ENCODE measurements at regions not wholly inside any gene's neighbourhood (a gene's known extent, or its start where the extent isn't known, plus 50 kb on each side); places are given as distances from the start of the nearest gene placed in this dataset.
"Not testable (repeated sequence)": the region's sequence is repeated elsewhere in the genome, so short reads cannot be mapped to it uniquely, and the experiment has no call there.

DNA sequence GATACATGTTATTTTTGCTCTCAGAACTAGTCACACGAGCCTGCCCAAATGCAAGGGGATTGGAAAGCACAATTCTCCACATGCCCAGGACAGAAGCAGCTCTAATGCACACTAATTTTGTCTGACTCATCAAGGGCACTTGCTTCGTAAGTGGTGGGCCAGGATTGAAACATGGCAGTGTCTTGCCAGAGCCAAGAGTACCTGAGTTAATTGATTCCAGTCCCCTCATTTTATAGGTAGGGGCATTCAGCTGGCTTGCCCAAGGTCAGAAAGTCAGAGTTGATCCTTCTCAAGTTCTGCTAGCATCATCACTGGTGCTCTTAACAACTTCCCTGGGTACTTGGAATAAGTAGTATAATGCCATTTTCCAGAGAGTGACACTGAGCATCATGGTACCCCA is 356.1 kb downstream of the ZNF326 start:
- H3K4me1 Mint-ChIP-seq: no peaks in the 10 kb centered on the region
- peaks cover 5% of the 10 kb centered on the region for H3K9me3 Mint-ChIP-seq
- no peak for ATAC-seq (replicated peaks)
- H3K4me3 Mint-ChIP-seq: no peak overlapping the region
- no peaks in the 10 kb centered on the region for H3K36me3 Mint-ChIP-seq (ENCODE audit: low read depth)
- H3K27ac Mint-ChIP-seq: no peak overlapping the region
- H3K27me3 Mint-ChIP-seq: peaks cover 3% of the 10 kb centered on the region

DNA sequence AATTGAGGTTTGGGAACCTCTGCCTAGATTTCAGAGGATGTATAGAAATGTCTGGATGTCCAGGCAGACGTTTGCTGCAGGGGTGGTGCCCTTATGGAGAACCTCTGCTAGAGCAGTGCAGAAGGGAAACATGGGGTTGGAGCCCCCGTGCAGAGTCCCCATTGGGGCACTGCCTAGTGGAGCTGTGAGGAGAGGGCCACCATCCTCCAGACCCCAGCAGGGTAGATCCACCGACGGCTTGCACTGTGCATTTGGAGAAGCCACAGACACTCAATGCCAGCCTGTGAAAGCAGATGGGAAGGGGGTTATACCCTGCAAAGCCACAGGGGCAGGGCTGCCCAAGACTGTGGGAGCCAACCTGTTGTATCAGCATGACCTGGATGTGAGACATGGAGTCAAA is 354.6 kb downstream of the ZNF326 start:
- no peak overlapping the region for H3K4me3 Mint-ChIP-seq
- no peaks in the 10 kb centered on the region for H3K36me3 Mint-ChIP-seq (ENCODE audit: low read depth)
- ATAC-seq (replicated peaks): no peak
- H3K27ac Mint-ChIP-seq: no peak overlapping the region
- no peaks in the 10 kb centered on the region for H3K4me1 Mint-ChIP-seq
- H3K27me3 Mint-ChIP-seq: peaks cover 3% of the 10 kb centered on the region
- peaks cover 5% of the 10 kb centered on the region for H3K9me3 Mint-ChIP-seq

DNA sequence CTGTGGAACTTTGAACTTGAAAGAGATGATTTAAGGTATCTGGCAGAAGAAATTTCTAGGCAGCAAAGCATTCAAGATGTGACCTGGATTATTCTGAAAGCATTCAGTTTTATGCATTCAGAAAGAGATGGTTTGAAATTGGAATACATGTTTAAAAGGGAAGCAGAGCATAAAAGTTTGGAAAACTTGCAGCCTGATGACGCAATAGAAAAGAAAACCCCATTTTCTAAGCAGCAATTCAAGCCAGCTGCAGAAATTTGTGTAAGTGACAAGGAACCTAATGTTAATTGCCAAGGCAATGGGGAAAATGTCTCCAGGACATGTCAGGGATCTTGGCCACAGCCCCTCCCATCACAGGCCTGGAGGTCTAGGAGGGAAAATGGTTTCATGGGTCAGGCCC is 354.0 kb downstream of the ZNF326 start:
- H3K27ac Mint-ChIP-seq: no peak overlapping the region
- H3K4me3 Mint-ChIP-seq: no peak overlapping the region
- H3K4me1 Mint-ChIP-seq: no peaks in the 10 kb centered on the region
- no peak for ATAC-seq (replicated peaks)
- no peaks in the 10 kb centered on the region for H3K36me3 Mint-ChIP-seq (ENCODE audit: low read depth)
- H3K27me3 Mint-ChIP-seq: peaks cover 3% of the 10 kb centered on the region
- peaks cover 5% of the 10 kb centered on the region for H3K9me3 Mint-ChIP-seq

DNA sequence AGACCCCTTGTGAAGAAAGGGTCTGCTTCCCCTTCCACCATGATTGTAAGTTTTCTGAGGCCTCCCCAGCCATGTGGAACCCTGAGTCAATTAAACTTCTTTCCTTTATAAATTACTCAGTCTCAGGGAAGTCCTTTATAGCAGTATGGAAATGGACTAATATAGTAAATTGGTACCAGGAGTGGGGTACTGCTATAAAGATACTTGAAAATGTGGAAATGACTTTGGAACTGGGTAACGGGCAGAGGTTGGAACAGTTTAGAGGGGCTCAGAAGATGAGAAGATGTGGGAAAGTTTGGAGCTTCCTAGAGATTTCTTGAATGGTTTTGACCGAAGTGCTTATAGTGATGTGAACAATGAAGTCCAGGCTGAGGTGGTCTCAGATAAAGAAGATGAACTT is 353.5 kb downstream of the ZNF326 start:
- H3K27ac Mint-ChIP-seq; ATAC-seq (replicated peaks); H3K36me3 Mint-ChIP-seq (ENCODE audit: low read depth); H3K9me3 Mint-ChIP-seq; H3K4me3 Mint-ChIP-seq; H3K27me3 Mint-ChIP-seq; H3K4me1 Mint-ChIP-seq: not testable (repeated sequence)

DNA sequence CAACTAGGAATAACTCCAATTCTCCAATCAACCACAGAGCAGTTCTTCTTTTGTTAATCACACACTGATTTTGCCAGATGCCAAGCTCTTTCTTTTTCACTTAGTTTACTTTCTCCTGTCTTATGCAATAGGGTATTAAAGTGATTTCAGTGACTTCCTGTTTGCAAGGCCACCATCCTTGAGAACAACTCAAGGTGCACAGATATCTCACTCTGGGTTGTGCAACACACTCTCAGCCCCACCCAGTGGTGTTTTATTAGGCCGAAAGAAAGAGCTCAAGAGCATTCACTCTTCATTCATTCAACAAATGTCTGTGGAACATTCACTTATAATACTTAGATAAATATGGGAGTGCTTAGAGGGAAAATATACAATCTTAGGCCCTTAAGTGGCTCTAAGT is 352.5 kb downstream of the ZNF326 start:
- Mint-ChIP-seq H3K9me3 (peaks cover 5% of the 10 kb centered on the region), H3K4me1 (no peaks in the 10 kb centered on the region), H3K27me3 (no peaks in the 10 kb centered on the region), H3K4me3 (no peak overlapping the region), H3K27ac (no peak overlapping the region), H3K36me3 (ENCODE audit: low read depth) (no peaks in the 10 kb centered on the region)
- no peak for ATAC-seq (replicated peaks)

DNA sequence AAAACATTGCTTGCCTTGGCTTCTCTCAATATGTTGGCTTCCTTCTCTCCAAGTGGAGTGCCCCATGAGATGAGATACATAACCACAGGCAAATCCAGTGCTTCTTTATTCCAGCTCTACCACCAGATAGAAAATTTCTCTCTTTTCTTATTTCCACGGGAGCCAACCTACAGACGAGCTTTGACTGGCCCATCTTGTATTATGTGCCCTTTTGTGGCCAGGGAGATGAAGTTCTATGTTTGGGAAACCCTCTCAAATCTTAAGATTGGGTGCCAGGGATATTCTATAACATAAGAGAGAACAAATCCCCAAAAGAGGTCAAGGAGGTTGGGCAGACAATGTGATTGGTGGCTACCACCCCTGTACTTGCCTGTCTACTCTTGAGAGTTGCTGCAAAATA is 351.8 kb downstream of the ZNF326 start:
- Mint-ChIP-seq H3K4me3 (no peak overlapping the region), H3K36me3 (ENCODE audit: low read depth) (no peaks in the 10 kb centered on the region), H3K9me3 (peaks cover 5% of the 10 kb centered on the region), H3K27ac (no peak overlapping the region), H3K4me1 (no peaks in the 10 kb centered on the region), H3K27me3 (no peaks in the 10 kb centered on the region)
- no peak for ATAC-seq (replicated peaks)

DNA sequence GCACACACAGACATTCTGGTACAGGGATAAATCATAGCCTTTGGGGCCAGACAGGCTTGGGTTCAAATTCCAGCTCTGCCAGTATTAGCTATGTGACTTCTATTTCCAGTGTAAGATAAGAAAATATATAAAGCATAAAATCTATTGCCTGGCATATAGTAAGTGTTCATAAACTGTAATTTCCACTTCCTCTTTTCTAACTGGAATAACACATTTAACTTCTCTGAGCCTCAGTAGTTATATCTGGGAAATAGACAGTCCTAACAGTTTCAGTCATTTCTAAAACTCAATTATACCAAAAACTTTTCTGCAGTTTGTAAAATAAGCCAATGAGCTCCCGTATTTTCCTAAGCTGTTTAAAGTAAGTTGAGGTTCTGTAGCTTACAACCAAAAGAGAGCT is 351.4 kb downstream of the ZNF326 start:
- Mint-ChIP-seq H3K4me3 (no peak overlapping the region), H3K36me3 (ENCODE audit: low read depth) (no peaks in the 10 kb centered on the region), H3K27me3 (no peaks in the 10 kb centered on the region), H3K4me1 (no peaks in the 10 kb centered on the region), H3K27ac (no peak overlapping the region), H3K9me3 (peaks cover 5% of the 10 kb centered on the region)
- no peak for ATAC-seq (replicated peaks)

DNA sequence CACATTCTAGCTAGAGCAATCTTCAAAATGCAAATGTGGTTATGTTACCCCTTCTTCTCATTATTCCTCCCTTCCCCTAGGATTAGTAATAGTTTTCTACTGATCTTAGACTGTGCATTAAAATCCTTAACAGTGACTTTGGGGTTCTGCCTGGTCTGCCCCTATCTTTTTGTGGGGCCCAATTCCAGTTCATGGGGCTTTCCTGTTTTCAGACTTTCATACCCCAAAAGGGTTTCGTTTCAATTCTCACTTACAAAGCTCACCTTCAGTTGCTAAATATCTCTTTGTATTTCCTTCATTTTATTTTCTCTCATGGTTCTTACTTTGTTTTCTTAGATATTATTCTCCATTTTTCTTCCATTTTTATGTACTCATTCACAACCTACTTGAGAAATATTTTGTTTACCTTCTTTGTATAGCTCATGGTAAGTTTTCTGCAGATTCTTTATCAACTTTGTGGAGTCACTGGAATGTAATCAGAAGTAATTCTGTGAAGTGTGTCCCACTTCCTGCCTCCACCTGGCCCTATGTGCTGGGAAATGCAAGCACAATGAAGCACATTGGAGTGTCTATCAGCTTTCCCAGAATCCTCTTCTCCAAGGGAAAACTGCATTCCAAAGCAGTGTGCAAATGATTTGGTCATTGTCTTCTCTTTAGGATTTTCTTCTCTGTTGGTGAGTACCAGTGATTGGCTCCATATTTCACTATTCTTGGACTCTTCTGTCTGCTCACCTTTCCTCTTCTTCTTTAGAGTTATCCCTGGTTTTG is 350.2 kb downstream of the ZNF326 start:
- Mint-ChIP-seq H3K9me3 (peaks cover 5% of the 10 kb centered on the region), H3K4me3 (no peak overlapping the region), H3K27ac (no peak overlapping the region), H3K27me3 (no peaks in the 10 kb centered on the region), H3K4me1 (peaks cover 5% of the 10 kb centered on the region), H3K36me3 (ENCODE audit: low read depth) (no peaks in the 10 kb centered on the region)
- no peak for ATAC-seq (replicated peaks)

DNA sequence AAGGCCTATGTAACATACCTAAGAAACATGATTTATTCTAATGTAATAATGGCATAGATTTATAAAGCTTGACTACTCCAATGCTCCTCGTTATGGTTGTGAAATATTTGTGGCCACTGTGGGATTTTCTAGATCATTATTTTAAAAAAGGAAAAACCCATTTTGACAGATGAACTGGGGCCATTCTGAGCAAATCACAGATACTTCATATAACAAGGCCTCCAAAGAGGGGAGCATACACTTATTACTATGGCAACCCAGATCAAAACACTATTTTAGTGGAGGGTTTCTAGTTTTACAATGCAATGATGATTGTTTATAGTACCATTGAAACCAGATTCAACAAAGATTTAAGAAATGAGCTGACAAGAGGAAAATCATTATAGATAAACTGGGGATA is 346.6 kb downstream of the ZNF326 start:
- Mint-ChIP-seq H3K36me3 (ENCODE audit: low read depth) (no peaks in the 10 kb centered on the region), H3K9me3 (no peaks in the 10 kb centered on the region), H3K4me1 (peaks cover 5% of the 10 kb centered on the region), H3K27ac (no peak overlapping the region), H3K4me3 (no peak overlapping the region), H3K27me3 (no peaks in the 10 kb centered on the region)
- no peak for ATAC-seq (replicated peaks)

DNA sequence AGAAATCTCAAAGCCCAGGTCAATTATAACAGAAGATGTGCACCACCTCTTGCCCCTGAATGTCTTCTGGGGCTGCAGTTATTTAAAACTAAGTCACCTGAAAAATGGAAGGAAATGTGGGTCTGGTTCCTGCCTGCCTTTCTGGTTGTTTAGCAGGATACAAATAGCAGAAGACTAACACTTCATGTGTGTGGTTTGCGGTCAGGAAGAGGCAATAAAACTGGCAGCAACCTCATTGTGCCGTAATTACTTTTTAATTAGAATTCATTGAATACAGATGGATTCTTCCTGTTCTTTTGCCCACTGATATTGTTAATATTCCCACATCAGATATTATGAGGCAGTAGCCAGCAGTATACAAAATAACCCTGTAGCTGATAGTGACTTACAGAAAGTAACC is 345.7 kb downstream of the ZNF326 start:
- Mint-ChIP-seq H3K27me3 (no peaks in the 10 kb centered on the region), H3K27ac (no peak overlapping the region), H3K36me3 (ENCODE audit: low read depth) (no peaks in the 10 kb centered on the region), H3K9me3 (no peaks in the 10 kb centered on the region), H3K4me3 (no peak overlapping the region), H3K4me1 (peaks cover 5% of the 10 kb centered on the region)
- ATAC-seq (replicated peaks): no peak

DNA sequence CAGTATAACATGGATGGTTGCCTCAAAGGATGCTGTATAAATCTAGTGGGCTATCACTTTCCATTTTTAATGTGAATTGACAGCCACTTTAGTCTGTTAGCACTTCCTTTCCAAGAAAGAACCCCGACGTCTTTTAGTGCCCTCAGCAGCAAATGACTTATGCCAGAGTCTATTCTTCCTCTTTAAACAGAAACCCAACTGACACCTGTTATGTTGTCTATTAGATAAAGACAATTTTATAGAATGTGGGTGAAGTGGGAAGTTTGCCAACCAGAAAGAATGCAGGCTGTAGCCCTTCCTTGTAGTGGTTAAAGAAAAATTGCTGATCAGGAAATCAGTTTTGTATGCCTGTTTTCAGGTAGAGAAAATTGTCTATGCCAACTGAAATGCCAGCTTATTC is 344.9 kb downstream of the ZNF326 start:
- Mint-ChIP-seq H3K9me3 (no peaks in the 10 kb centered on the region), H3K27ac (no peak overlapping the region), H3K4me3 (no peak overlapping the region), H3K36me3 (ENCODE audit: low read depth) (no peaks in the 10 kb centered on the region), H3K27me3 (no peaks in the 10 kb centered on the region), H3K4me1 (peaks cover 5% of the 10 kb centered on the region)
- no peak for ATAC-seq (replicated peaks)

DNA sequence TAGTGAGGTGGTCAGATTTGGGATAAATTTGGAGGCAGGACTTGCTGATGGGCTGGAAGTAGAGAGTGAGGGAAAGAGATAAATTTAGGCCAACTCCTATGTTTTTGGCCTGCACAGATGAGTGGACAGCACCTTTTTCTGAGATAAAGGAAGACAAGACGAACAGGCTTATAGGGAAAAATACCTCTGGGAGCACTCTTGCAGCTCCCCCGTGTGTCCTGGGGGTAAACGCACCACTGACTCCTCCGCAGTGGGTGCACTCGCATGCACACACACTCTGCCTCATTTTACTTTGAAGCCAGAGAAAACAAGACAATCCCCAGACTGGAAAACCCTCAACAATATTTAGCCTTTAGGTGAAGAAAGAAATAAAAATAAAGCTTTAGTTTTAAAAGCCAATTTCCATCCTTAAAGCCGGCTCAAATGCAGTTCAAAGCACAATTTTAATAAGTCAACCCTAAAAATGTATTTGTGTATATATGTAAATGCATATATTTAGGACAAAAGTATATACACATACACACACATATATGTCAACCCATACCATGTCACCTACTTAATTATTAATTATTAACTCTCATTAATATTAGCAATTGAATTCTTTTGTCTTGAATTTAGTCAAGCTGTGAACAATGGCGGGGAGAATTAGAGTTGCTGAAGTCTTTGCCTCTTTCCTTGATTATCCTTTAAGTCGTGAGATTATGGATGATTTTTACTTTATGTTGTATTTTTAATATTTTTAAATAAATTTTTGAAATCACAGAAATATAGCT is 341.8 kb downstream of the ZNF326 start:
- H3K9me3 Mint-ChIP-seq: no peaks in the 10 kb centered on the region
- no peaks in the 10 kb centered on the region for H3K36me3 Mint-ChIP-seq (ENCODE audit: low read depth)
- peaks cover 5% of the 10 kb centered on the region for H3K4me1 Mint-ChIP-seq
- no peak overlapping the region for H3K27ac Mint-ChIP-seq
- H3K27me3 Mint-ChIP-seq: no peaks in the 10 kb centered on the region
- H3K4me3 Mint-ChIP-seq: no peak overlapping the region
- ATAC-seq (replicated peaks): no peak

DNA sequence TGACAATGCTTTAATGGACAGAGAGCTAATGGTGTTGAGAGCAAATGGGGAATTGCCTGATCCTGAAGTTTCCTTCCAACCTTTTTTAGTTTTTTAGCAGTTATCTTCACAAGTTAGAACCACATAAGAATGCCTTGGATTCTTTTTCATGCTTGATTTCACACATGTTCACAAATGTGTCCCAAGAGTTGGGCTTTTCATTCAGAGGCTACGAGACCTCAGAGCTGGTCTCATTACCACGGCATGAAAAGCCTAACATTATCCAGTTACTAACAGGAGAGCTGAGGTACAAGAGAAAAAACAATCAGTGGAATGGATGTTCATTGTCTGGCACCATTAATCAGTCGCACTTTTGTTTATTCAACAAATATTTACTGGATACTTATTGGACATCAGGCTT is 340.6 kb downstream of the ZNF326 start:
- H3K4me3 Mint-ChIP-seq: no peak overlapping the region
- H3K36me3 Mint-ChIP-seq (ENCODE audit: low read depth): no peaks in the 10 kb centered on the region
- H3K27me3 Mint-ChIP-seq: no peaks in the 10 kb centered on the region
- H3K27ac Mint-ChIP-seq: no peak overlapping the region
- H3K4me1 Mint-ChIP-seq: peaks cover 4% of the 10 kb centered on the region
- H3K9me3 Mint-ChIP-seq: no peaks in the 10 kb centered on the region
- no peak for ATAC-seq (replicated peaks)

DNA sequence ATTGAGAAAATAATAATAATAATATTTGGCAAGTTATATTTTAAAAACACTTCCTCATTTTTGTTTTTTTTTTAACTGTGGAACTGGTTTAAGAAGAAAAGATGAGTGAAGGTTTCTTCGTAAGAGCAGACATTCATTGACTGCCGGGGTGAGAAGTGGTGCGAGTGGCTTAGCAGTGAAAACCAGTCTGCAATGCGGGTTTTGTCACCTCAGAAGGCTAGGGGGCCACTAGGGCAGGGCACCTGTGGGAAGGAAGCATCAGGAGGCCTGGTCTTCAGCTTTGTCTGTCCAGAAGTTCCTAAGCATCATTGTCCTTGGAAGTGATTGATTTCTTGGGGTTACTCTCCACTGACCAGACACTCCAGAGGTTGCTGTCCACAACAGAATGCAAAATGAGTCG is 339.2 kb downstream of the ZNF326 start:
- Mint-ChIP-seq H3K27me3 (no peaks in the 10 kb centered on the region), H3K27ac (no peak overlapping the region), H3K9me3 (no peaks in the 10 kb centered on the region), H3K4me3 (no peak overlapping the region), H3K36me3 (ENCODE audit: low read depth) (no peaks in the 10 kb centered on the region), H3K4me1 (no peaks in the 10 kb centered on the region)
- no peak for ATAC-seq (replicated peaks)

DNA sequence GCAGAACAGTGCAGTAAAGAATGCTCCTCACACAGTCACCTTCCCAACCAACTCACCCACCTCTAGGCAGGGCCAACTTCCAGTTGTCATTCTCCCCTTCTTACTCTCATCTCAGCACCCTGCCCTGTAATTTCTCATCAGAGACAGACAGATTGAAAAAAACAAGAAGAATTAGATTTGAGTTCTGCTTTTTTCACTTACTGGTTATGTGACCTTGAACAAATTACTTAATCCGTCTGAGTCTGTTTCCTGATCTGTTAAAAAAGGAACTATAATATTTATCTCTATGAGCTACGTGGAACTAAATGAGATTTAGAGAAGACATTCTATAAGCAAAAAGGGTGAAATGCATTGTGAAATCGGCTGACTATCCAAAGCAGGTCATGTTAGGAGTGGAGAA is 330.3 kb downstream of the ZNF326 start:
- Mint-ChIP-seq H3K27ac (no peak overlapping the region), H3K36me3 (ENCODE audit: low read depth) (no peaks in the 10 kb centered on the region), H3K27me3 (peaks cover 23% of the 10 kb centered on the region), H3K4me3 (no peak overlapping the region), H3K4me1 (no peaks in the 10 kb centered on the region), H3K9me3 (no peaks in the 10 kb centered on the region)
- ATAC-seq (replicated peaks): no peak

Measured in activated T-helper 17 cell treated with anti-CD3 and anti-CD28 coated beads, Interleukin-2, amount 50 U/mL, for 72 hours (primary cell).